CD4-positive, alpha-beta T cell treated with Interferon alpha-2 for 1 hour (primary cell): ENCODE measurements at regions not wholly inside any gene's neighbourhood (a gene's known extent, or its start where the extent isn't known, plus 50 kb on each side); places are given as distances from the start of the nearest gene placed in this dataset.
"Not testable (repeated sequence)": the region's sequence is repeated elsewhere in the genome, so short reads cannot be mapped to it uniquely, and the experiment has no call there.

Experiments used
- DNase-seq, 2 donors: peaks; one replicate each; pipeline ENCODE4 v3.0.0-alpha.2; 2020 to 2022

DNA sequence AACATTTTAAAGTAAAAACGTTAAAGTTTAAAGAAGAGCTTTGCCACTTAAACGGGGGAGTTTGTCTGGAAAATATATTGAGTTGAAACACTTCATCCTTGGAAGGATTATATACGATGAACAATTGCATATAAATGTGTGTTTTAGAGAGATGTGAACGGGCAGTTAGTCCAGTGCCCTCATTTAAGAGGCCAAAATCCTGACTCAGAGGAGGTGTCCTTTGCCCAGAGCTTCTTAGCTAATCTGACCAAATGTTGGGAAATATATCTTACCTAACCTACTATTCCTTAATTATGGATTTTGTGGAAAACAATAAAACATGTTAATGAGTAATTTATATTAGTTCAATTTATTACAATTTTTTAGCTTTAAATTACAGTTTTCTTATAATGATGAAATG is 327.2 kb upstream of the DIPK2B start:
- DNase-seq = no peak

DNA sequence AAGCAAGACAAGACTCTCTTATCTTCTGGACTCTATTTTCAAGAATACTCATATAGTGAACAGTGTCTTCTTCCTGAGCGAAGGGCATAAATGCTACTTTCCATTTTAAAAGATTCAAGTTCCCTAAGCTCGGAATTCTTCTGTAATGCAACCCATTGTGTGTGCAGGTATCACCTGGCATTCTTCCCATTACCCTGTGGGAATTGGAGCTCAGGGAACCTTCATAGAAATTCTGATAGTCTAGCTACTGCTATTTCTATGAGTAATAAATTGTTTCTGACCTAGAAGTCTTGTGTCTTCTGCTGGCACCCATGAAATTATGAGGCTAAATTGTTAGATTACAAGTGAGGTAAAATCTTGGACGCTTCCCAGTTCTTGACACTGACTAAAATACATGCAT is 324.1 kb upstream of the DIPK2B start:
- DNase-seq = no peak

DNA sequence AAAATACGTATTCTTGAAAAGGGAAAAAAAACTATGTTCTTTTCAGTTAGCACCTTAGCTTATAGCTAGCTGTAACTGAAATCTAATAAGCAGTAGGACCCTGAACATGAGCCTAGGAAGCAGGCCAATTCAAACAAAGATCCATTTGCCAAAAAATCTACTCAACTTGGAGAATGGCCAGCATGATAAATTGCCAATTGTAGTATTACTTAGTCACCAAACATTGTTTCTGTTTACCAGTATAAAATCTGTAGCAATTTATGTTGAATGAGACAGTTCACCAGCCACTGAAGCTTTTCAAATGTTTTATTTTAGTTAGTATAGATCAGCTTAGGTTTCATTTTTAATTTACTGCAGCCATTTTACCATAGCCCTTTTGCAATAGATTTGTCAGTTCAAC is 323.6 kb upstream of the DIPK2B start:
- no peak for DNase-seq

DNA sequence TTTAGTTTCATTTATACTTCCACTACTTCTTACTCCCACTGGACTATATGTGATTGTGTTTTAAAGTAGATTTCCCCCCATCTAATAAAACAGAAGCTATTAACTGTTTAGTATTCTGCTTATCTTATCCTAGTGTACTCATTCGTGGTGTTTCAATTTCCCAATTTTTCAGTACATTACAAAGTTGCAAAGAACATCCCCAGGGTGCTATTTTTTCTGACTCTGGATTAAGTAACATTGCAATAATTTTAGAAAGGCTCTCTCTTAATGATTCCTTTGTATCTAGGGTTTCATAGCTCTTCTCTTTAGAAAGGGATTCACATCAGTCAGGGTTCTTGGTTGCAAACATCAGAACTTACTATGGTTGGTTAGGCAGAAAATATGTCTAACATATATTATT is 317.9 kb upstream of the DIPK2B start:
- DNase-seq = no peak

- DNase-seq = no peak
Observed at GRCh38 chrX:45517090-45517973, 316.7 kb upstream of the DIPK2B start.

GRCh38 chrX:45515262-45516215 is 314.9 kb upstream of the DIPK2B start:
- peak; percentile 43 to 51 for DNase-seq

DNA sequence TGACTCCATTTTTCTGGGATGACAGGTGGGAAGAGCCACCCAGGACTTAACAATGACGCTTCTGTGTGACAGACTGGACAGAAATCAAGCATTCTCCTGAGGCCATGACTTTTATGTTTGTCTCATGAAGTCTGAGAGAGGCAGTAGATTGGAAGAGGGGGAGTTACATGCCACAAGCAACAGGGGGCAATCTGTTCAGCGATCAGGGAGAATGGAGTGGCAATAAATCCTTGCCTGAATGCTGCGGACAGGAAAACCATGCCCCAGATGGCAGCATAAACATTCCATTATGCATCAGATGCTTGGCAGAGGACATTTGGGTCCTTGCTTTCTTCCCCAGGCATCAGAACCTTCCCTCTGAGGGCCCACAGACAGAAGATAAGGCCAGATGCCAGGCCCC is 312.4 kb upstream of the DIPK2B start:
- DNase-seq = no peak

GRCh38 chrX:45508454-45508853 is 307.8 kb upstream of the DIPK2B start:
- DNase-seq = no peak

- no peak for DNase-seq
Observed at GRCh38 chrX:45506149-45506730, 305.6 kb upstream of the DIPK2B start.

- no peak for DNase-seq
Observed at GRCh38 chrX:45505214-45505613, 304.5 kb upstream of the DIPK2B start.

DNA sequence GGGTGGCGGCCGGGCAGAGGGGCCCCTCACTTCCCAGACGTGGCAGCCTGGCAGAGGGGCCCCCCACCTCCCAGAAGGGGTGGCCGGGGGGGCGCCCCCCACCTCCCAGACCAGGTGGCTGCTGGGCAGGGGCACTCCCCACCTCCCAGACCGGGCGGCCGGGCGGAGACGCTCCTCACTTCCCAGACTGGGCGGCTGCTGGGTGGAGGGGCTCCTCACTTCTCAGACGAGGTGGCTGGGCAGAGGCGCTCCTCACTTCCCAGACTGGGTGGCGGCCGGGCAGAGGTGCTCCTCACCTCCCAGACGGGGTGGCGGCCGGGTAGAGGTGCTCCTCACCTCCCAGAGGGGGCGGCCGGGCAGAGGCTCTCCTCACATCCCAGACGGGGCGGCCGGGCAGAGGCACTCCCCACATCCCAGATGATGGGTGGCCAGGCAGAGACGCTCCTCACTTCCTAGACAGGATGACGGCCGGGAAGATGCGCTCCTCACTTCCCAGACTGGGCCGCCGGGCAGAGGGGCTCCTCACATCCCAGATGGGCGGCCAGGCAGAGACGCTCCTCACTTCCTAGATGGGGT is 303.2 kb upstream of the DIPK2B start:
- DNase-seq = not testable (repeated sequence)

GRCh38 chrX:45502396-45502795 is 301.7 kb upstream of the DIPK2B start:
- DNase-seq = no peak

DNA sequence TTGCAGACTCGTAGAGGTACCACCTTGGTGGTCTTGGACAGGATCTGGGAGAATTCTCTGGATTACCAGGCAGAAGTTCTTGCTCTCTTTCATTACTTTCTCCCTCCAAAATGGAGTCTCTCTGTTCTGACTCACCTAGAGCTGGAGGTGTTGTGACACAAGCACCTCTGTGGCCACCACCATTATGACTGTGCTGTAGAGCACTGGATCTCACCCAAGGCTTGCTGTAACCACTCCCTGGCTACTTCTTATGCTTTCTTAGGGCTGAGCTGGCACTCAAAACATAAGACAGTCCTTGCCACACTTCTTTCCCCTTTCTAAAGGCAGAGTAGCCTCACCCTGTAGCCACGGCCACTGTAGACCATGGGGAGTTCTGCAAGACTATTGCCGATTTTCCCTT is 296.6 kb upstream of the DIPK2B start:
- DNase-seq = no peak

DNA sequence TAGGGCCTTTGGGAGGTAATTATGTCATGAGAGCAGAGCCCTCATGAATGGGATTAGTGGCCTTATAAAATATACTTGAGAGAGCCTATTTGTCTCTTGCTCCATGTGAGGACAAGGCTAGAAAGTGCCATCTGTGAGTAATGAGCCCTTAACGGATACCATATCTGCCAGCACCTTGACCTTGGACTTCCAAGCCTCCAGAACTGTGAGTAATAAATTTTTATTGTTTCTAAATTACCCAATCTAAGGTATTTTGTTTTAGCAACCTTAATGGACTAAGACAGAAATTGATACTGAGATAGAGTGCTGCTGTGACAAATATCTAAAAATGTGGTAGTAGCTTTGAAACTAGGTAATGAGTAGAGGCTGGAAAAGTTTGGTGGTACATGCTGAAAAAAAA is 285.0 kb upstream of the DIPK2B start:
- no peak for DNase-seq

DNA sequence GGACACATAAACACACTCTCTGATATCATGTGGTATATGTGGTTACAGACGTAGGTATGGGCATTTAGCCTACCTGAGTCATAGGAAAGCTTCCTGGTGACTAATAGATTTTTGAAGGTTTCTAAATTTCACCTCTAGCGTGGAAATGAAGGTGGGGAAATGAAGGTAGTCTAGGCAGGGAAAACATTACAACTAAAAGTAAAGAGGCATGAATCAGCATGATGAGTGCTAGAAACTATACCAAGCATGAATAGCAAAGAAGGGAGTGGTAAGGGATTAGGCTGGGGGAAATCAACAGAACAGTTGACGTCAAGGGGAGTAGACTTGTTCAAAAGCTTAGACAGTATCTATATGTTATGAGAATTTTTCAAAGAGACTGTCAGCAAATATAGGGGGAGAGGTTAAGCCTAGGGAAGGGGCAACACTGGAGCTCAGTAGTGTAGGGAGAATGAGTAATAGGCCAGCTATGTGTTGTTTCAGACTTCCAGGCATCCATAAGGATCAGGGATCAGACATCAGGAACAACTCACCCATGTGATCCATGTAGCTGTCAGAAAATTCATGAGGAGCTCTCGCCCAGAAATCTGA is 279.3 kb upstream of the DIPK2B start:
- no peak for DNase-seq

- no peak for DNase-seq
Observed at GRCh38 chrX:45479196-45479834, 278.6 kb upstream of the DIPK2B start.

- DNase-seq = no peak
Observed at GRCh38 chrX:45472968-45473367, 272.3 kb upstream of the DIPK2B start.

DNA sequence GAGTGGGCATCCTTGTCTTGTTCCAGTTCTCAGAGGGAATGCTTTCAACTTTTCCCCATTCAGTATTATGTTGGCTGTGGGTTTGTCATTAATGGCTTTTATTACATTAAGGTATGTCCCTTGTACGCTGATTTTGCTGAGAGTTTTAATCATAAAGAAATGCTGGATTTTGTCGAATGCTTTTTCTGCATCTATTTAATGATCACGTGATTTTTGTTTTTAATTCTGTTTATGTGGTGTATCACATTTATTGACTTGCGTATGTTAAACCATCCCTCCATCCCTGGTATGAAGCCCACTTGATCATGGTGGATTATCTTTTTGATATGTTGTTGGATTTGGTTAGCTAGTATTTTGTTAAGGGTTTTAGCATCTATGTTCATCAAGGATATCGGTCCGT is 266.9 kb upstream of the DIPK2B start:
- not testable (repeated sequence) for DNase-seq

- DNase-seq = not testable (repeated sequence)
Observed at GRCh38 chrX:45455732-45456131, 255.1 kb upstream of the DIPK2B start.

DNA sequence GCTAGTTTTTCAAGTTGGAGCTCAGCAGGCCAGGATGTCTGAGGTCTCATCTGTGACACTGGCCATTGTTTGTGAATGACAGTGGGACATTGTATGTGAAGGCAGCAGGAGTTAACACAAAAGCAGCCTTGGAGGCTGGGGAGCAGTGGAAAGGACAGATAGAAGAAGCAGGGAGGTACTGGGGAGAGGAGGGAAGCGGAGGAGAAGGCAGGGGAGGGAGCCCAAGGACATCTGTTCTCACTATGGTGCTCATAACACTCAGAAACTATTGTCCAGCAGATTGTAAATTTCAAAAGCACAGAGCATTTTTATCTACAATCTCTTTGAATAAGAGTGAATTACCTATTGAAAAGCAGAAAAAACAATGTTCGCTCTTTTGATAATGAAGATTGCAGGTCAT is 253.6 kb upstream of the DIPK2B start:
- DNase-seq = no peak

- no peak for DNase-seq
Observed at GRCh38 chrX:45449982-45450381, 249.3 kb upstream of the DIPK2B start.

DNA sequence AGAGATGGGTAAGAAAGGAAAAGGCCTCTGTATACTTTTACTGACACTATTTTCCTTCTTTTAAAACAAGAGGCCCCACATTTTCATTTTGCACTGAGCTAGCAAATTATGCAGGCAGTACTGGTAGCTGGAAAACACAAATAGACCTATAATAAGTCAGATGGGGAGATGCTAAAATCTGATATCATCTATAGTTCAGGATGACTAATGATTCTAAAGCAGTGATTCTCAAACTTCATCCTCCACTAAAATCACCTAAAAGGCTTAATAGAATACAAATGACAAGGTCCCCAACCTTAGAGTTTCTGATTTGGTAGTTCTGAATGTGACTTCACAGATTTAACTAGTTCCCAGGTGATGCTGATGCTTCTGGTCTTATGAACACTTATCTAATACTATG is 247.3 kb upstream of the DIPK2B start:
- no peak for DNase-seq
